Esophagus muscularis mucosa (tissue), 4 donors: ENCODE measurements at regions not wholly inside any gene's neighbourhood (a gene's known extent, or its start where the extent isn't known, plus 50 kb on each side); places are given as distances from the start of the nearest gene placed in this dataset.

ENCODE experiments used
- DNase-seq: peaks from one replicate; pipeline ENCODE4 v3.0.0-alpha.2; 2017; ENCODE audit errors: extremely low spot score
- H3K27ac ChIP-seq, 4 donors: fragments of 200-600 bp; sonication (generic); replicated peaks in 1 of 4; 1 replicate in 3 of 4; 2 replicates in 1 of 4; pipeline ENCODE4 v1.5.1; 2016 to 2019; ENCODE audit warnings: mild to moderate bottlenecking in 1 of 4
- H3K27me3 ChIP-seq, 4 donors: fragments of 200-600 bp; sonication (generic); one replicate each; pipeline versions ENCODE4 v1.5.1 to v1.6.0; 2016 to 2019
- H3K36me3 ChIP-seq, 4 donors: fragments of 200-600 bp; sonication (generic); one replicate each; pipeline ENCODE4 v1.5.1; 2016 to 2019
- H3K4me1 ChIP-seq, 4 donors: fragments of 200-600 bp; sonication (generic); one replicate each; pipeline ENCODE4 v1.5.1; 2016 to 2019
- H3K4me3 ChIP-seq, 4 donors: fragments of 200-600 bp; sonication (generic); 1 replicate in 2 of 4; 2 replicates in 2 of 4; pipeline ENCODE4 v1.5.1; 2016 to 2019; ENCODE audit warnings: mild to moderate bottlenecking in 4 of 4, moderate library complexity in 1 of 4
- H3K9me3 ChIP-seq, 4 donors: fragments of 200-600 bp; sonication (generic); 1 replicate in 3 of 4; 2 replicates in 1 of 4; pipeline ENCODE4 v1.5.1; 2016 to 2019
- CTCF ChIP-seq, 3 experiments: fragments of 200-600 bp in 2 of 3; fragments of 450-650 bp in 1 of 3; sonication (generic) in 2 of 3; IDR thresholded peaks; one replicate each; pipeline ENCODE4 v1.5.1; 2017 to 2019; ENCODE audit warnings: antibody characterized with exemption in 3 of 3, mild to moderate bottlenecking in 2 of 3, moderate library complexity in 1 of 3
- EP300 ChIP-seq: sonication (generic); formaldehyde crosslinking; IDR thresholded peaks from one replicate; pipeline ENCODE4 v1.6.1; 2017; ENCODE audit warnings: antibody characterized with exemption
- POLR2A ChIP-seq: fragments of 450-650 bp; IDR thresholded peaks from one replicate; pipeline ENCODE4 v1.6.1; 2017; ENCODE audit warnings: antibody characterized with exemption, moderate library complexity, mild to moderate bottlenecking, low read depth
- POLR2AphosphoS5 ChIP-seq, 2 donors: sonication (generic); formaldehyde crosslinking; IDR thresholded peaks; one replicate each; pipeline ENCODE4 v1.6.1; 2017; ENCODE audit warnings: antibody characterized with exemption in 2 of 2
- WGBS: methylation state at CpG from one replicate; pipeline ENCODE4 v1.1.5; 2018; 5-methylcytosine and 5-hydroxymethylcytosine counted together
- intact Hi-C: fragments of 100-400 bp; cut with DNase I; formaldehyde crosslinking; loops from one replicate; pipeline ENCODE4 v1.15.1; 2023

- no peak overlapping the region for H3K4me3 ChIP-seq
- DNase-seq: no peak
- no peaks in the 10 kb centered on the region for H3K9me3 ChIP-seq
- H3K27me3 ChIP-seq: no peaks in the 10 kb centered on the region
- no peaks in the 10 kb centered on the region for H3K4me1 ChIP-seq
- 97% methylated on average over 4 of the region's 4 CpGs for WGBS
- H3K36me3 ChIP-seq: no peaks in the 10 kb centered on the region
- intact Hi-C loops: no loop called here
- no peak for TF ChIP-seq EP300
- no peak for TF ChIP-seq POLR2A
- TF ChIP-seq POLR2AphosphoS5 (IDR thresholded peaks at IDR 0.05): no peak
- TF ChIP-seq CTCF (IDR thresholded peaks at IDR 0.05): no peak
- H3K27ac ChIP-seq: no peak overlapping the region
Observed at GRCh38 chr11:114912826-114913225, 234.5 kb downstream of the NXPE2 start.

DNA sequence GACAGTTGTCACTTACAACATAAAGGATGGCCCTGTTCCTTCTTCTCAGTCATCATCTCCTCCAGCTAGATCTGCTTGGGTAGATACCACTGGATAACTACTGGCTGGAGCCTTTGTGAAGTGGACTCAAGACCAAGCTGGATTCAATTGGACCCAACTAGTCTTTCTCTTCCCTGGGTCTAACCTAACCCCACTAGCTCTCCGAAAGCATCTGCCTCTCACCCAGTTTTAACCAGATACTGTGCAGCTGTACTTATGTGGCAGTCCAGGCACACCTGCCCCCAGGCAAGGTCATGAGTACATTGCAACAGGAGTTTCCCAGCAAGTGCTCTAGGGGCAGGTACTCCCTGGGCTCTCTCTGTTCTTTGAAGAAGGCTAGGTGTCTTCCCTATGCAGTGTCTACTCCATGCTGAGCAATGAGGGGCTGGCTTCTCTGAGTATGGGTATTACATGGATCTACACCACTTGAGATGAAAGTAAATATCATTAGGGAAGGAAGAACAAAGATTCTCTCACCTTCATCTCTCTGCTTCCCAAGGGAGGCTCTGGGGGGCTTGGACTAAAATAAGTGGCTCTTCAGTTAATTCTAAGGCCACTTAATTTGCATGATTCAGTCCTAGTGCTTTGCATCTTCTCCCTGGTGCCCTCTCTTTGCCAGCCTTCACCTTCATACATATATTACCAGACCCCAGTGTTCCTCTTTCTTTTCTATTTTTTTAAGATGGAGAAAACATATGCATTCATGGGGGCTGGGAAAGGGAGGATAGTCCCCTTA, 236.1 kb downstream of the NXPE2 start:
- Histone ChIP-seq H3K4me1 (no peaks in the 10 kb centered on the region), H3K9me3 (no peaks in the 10 kb centered on the region), H3K27me3 (no peaks in the 10 kb centered on the region), H3K36me3 (no peaks in the 10 kb centered on the region), H3K4me3 (no peak overlapping the region), H3K27ac (no peak overlapping the region)
- intact Hi-C loops: no loop called here
- TF ChIP-seq EP300 (no peak), POLR2A (no peak), CTCF (IDR thresholded peaks at IDR 0.05) (no peak), POLR2AphosphoS5 (IDR thresholded peaks at IDR 0.05) (no peak)
- peak; percentile 91 for DNase-seq
- 73% methylated on average over 1 of the region's 1 CpG for WGBS

DNA sequence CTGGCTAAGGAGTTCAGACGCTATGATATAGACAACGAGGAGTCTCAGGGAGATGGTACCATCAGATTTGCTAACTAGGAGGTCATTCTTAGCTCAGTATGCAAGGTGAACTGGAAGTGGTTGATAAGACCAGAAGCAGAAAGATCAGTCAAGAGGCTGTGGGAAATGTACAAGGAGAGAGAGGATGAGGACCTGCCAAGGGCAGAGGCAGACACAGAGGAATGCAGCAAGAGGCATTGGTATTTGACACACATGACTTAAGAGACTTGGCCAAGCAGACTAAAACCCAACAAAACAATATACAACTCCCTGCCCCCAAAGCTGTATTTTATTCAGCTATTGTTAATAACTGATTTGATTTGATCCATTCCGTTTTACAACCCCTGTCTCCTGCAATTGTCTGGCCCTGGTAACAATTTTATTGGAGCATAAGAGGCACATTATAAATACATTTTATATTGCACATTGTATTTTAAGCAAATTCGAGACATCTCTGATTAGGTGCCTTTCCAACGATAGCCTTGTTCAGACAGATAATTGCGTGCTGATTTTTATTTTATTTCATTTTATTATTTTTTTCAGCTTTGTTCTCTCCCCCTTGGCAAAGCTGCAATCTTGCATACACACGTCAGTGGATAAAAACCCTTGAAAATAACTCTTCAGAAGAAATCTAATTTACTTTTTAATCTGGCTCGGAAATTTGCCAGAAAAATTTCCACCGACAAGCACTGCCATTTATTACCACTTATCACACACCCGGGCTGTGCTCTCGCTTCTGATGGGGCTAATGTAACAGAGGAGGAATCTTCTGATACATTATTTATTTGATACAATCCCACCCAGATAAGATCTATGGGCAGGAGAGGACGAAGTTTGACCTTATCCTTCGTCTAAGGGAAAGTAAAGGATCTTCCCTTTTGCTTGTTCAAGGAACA, 237.8 kb downstream of the NXPE2 start:
- no peak for TF ChIP-seq POLR2AphosphoS5 (IDR thresholded peaks at IDR 0.05)
- TF ChIP-seq EP300: no peak
- no peak for TF ChIP-seq POLR2A
- no peak for TF ChIP-seq CTCF (IDR thresholded peaks at IDR 0.05)
- Histone ChIP-seq H3K27ac (no peak overlapping the region), H3K4me3 (no peak overlapping the region), H3K4me1 (no peaks in the 10 kb centered on the region), H3K9me3 (no peaks in the 10 kb centered on the region), H3K27me3 (no peaks in the 10 kb centered on the region), H3K36me3 (no peaks in the 10 kb centered on the region)
- intact Hi-C loops: no loop called here
- DNase-seq: peak; percentile 68
- 68% methylated on average over 13 of the region's 13 CpGs for WGBS

- Histone ChIP-seq H3K27ac (no peak overlapping the region), H3K4me1 (no peaks in the 10 kb centered on the region)
Observed at GRCh38 chr11:114918286-114918685, 240.0 kb downstream of the NXPE2 start.

More at GRCh38 chr11:114918286-114918685, 240.0 kb downstream of the NXPE2 start:
- Histone ChIP-seq H3K36me3 (no peaks in the 10 kb centered on the region), H3K9me3 (no peaks in the 10 kb centered on the region), H3K27me3 (no peaks in the 10 kb centered on the region), H3K4me3 (no peak overlapping the region)
- 54% methylated on average over 8 of the region's 8 CpGs for WGBS
- intact Hi-C loops: no loop called here
- no peak for TF ChIP-seq EP300
- TF ChIP-seq POLR2AphosphoS5 (IDR thresholded peaks at IDR 0.05): no peak
- TF ChIP-seq POLR2A: no peak
- no peak for TF ChIP-seq CTCF (IDR thresholded peaks at IDR 0.05)
- DNase-seq: peak; percentile 84
